ENCODE measurements at regions not wholly inside any gene's neighbourhood (a gene's known extent, or its start where the extent isn't known, plus 50 kb on each side); places are given as distances from the start of the nearest gene placed in this dataset.
"Not testable (repeated sequence)": the region's sequence is repeated elsewhere in the genome, so short reads cannot be mapped to it uniquely, and the experiment has no call there.

DNA sequence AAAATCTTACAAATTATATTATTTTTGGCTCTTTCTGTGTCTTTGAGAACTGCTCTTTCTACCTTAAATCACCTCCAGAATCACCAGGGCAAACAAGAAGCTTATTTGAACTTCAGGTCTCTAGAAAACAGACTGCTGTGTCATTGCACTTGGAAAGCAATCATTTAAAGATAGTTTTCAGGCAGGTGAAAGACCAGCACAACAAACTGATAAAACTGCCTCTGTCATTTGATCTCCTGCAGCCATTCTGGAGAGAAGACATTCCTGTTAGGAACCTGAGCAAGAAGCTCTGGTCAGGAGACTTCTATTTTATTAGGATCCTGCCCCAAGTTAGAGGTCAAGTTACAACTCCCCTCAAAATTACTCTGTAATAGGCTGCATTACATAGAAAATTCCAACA, 50.7 kb upstream of the AP4E1 start:
- TF ChIP-seq, protein P1, sequence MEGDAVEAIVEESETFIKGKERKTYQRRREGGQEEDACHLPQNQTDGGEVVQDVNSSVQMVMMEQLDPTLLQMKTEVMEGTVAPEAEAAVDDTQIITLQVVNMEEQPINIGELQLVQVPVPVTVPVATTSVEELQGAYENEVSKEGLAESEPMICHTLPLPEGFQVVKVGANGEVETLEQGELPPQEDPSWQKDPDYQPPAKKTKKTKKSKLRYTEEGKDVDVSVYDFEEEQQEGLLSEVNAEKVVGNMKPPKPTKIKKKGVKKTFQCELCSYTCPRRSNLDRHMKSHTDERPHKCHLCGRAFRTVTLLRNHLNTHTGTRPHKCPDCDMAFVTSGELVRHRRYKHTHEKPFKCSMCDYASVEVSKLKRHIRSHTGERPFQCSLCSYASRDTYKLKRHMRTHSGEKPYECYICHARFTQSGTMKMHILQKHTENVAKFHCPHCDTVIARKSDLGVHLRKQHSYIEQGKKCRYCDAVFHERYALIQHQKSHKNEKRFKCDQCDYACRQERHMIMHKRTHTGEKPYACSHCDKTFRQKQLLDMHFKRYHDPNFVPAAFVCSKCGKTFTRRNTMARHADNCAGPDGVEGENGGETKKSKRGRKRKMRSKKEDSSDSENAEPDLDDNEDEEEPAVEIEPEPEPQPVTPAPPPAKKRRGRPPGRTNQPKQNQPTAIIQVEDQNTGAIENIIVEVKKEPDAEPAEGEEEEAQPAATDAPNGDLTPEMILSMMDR (conservative IDR thresholded peaks at IDR 0.05; ENCODE audit: low read depth, low read length) = no peak
- no peak overlapping the region for H3K4me3 ChIP-seq (ENCODE audit: low read depth, low read length)
- DNase-seq (ENCODE audit: low read depth) = no peak

- TF ChIP-seq, protein P1 (conservative IDR thresholded peaks at IDR 0.05; ENCODE audit: low read depth, low read length) = no peak
- peak; percentile 32 for DNase-seq (ENCODE audit: low read depth)
- H3K4me3 ChIP-seq (ENCODE audit: low read depth, low read length) = no peak overlapping the region
Observed at GRCh38 chr15:50854601-50855490, 53.6 kb upstream of the AP4E1 start.

GRCh38 chr15:50850003-50850402, 58.5 kb upstream of the AP4E1 start:
- no peak overlapping the region for H3K4me3 ChIP-seq (ENCODE audit: low read depth, low read length)
- DNase-seq (ENCODE audit: low read depth) = no peak
- TF ChIP-seq, protein P1 (conservative IDR thresholded peaks at IDR 0.05; ENCODE audit: low read depth, low read length) = no peak

GRCh38 chr15:50848349-50848748, 60.1 kb upstream of the AP4E1 start:
- TF ChIP-seq, protein P1 (conservative IDR thresholded peaks at IDR 0.05; ENCODE audit: low read depth, low read length) = no peak

GRCh38 chr15:50845181-50845580, 63.3 kb upstream of the AP4E1 start:
- H3K4me3 ChIP-seq (ENCODE audit: low read depth, low read length); DNase-seq (ENCODE audit: low read depth): not testable (repeated sequence)

More at GRCh38 chr15:50848349-50848748, 60.1 kb upstream of the AP4E1 start:
- no peak overlapping the region for H3K4me3 ChIP-seq (ENCODE audit: low read depth, low read length)
- no peak for DNase-seq (ENCODE audit: low read depth)

GRCh38 chr15:50840520-50840919, 68.0 kb upstream of the AP4E1 start:
- TF ChIP-seq, protein P1 (conservative IDR thresholded peaks at IDR 0.05; ENCODE audit: low read depth, low read length) = peak; percentile 5
- no peak for DNase-seq (ENCODE audit: low read depth)
- H3K4me3 ChIP-seq (ENCODE audit: low read depth, low read length) = no peak overlapping the region

- TF ChIP-seq, protein P1 (conservative IDR thresholded peaks at IDR 0.05; ENCODE audit: low read depth, low read length) = no peak
- H3K4me3 ChIP-seq (ENCODE audit: low read depth, low read length) = no peak overlapping the region
- DNase-seq (ENCODE audit: low read depth) = no peak
Observed at GRCh38 chr15:50837256-50837770, 71.2 kb upstream of the AP4E1 start.
